K562 (cell line): ENCODE measurements at regions not wholly inside any gene's neighbourhood (a gene's known extent, or its start where the extent isn't known, plus 50 kb on each side); places are given as distances from the start of the nearest gene placed in this dataset.

Source experiments
- ATAC-seq: fragments of 200-7000 bp; cut with Tn5 transposase; 3 replicates; pipeline ENCODE4 v1.9.1; 2020; ENCODE audit warnings: moderate library complexity
- BruUV-seq: library from RNA; stranded (reverse); fragments of 400-500 nt; replicated peaks from 2 replicates; lab custom pipeline; 2021; lab: Mats Ljungman, UMichigan
- CTCF ChIA-PET: fragments of 300-600 bp; formaldehyde crosslinking; extraction: SDS; loops from one replicate; lab custom pipeline; 2021; ENCODE audit warnings: low intra/inter-chr PET ratio; lab: Yijun Ruan, JAX
- POLR2A ChIA-PET: fragments of 300-600, 350-650 bp; sonication (Branson Sonifier 250); formaldehyde crosslinking; extraction: SDS; loops from one replicate; lab custom pipeline; 2021; ENCODE audit warnings: antibody characterized with exemption, inconsistent platforms; lab: Yijun Ruan, JAX
- DNase-seq, 4 experiments: peaks; one replicate each; pipeline versions ENCODE4 v3.0.0 to v3.0.0-alpha.2; 2011 to 2018; ENCODE audit warnings: low spot score in 3 of 4, mixed read lengths in 3 of 4; ENCODE audit errors: extremely low read depth in 1 of 4
- FAIRE-seq: peaks from 2 replicates; lab custom pipeline; 2011; peaks lifted over from hg19 to GRCh38; lab: Jason Lieb, UNC
- H2AFZ ChIP-seq: 2 replicates; pipeline ENCODE4 v1.6.0; 2011; ENCODE audit warnings: low read depth, low read length, control low read depth, inconsistent platforms
- H3K27ac ChIP-seq: fragments of 200-600 bp; 3 replicates; pipeline ENCODE4 v1.8.0; 2011; ENCODE audit warnings: low read depth, mild to moderate bottlenecking, control low read depth, inconsistent platforms, low read length, moderate library complexity, mixed read lengths; ENCODE audit errors: extremely low read depth
- H3K27me3 ChIP-seq, 2 experiments: fragments of 300-600 bp in 1 of 2; 2 replicates in 1 of 2; 3 replicates in 1 of 2; pipeline versions ENCODE4 v1.6.0 to v1.8.0; 2011; ENCODE audit warnings: inconsistent platforms in 2 of 2, low read length in 2 of 2, mild to moderate bottlenecking in 1 of 2, mixed read lengths in 1 of 2, moderate library complexity in 1 of 2; ENCODE audit not compliant: control insufficient read depth in 2 of 2, insufficient read depth in 2 of 2
- H3K36me3 ChIP-seq: fragments of 300-600 bp; 3 replicates; pipeline ENCODE4 v1.8.0; 2011; ENCODE audit warnings: mild to moderate bottlenecking, low read length, inconsistent platforms; ENCODE audit not compliant: control insufficient read depth, insufficient read depth
- H3K4me1 ChIP-seq, 2 experiments: fragments of 200-600 bp in 1 of 2; replicated peaks in 1 of 2; 2 replicates in 1 of 2; 3 replicates in 1 of 2; pipeline versions ENCODE4 v1.5.1 to v1.8.0; 2011; ENCODE audit warnings: inconsistent platforms in 2 of 2, low read length in 2 of 2, mild to moderate bottlenecking in 1 of 2, mixed read lengths in 1 of 2, moderate library complexity in 1 of 2; ENCODE audit not compliant: control insufficient read depth in 2 of 2, insufficient read depth in 2 of 2
- H3K4me2 ChIP-seq: 2 replicates; pipeline ENCODE4 v1.6.1; 2011; ENCODE audit warnings: low read length, control low read depth, inconsistent platforms, mixed read lengths; ENCODE audit not compliant: insufficient read depth
- H3K4me3 ChIP-seq: fragments of 200-600 bp; sonication (generic), shearing (Covaris generic); 2 replicates; pipeline ENCODE4 v1.5.1; 2016; ENCODE audit warnings: control low read depth, inconsistent platforms
- H3K79me2 ChIP-seq: fragments of 200-600 bp; 3 replicates; pipeline ENCODE4 v1.8.0; 2011; ENCODE audit warnings: low read length, inconsistent platforms; ENCODE audit not compliant: control insufficient read depth, insufficient read depth
- H3K9ac ChIP-seq, 2 experiments: 2 replicates each; pipeline versions ENCODE4 v1.6.0 to v1.6.1; 2011; ENCODE audit warnings: low read depth in 2 of 2, low read length in 2 of 2, control low read depth in 1 of 2, inconsistent platforms in 1 of 2, mild to moderate bottlenecking in 1 of 2, mixed read lengths in 1 of 2; ENCODE audit not compliant: insufficient read depth in 1 of 2
- H3K9me1 ChIP-seq: one replicate; pipeline ENCODE4 v1.6.0; 2011; ENCODE audit warnings: inconsistent platforms, mild to moderate bottlenecking, low read length, moderate library complexity; ENCODE audit not compliant: control insufficient read depth, insufficient read depth
- H3K9me3 ChIP-seq: replicated peaks from 2 replicates; pipeline ENCODE4 v1.5.1; 2011; ENCODE audit warnings: low read depth, low read length, inconsistent platforms; ENCODE audit not compliant: control insufficient read depth, insufficient read depth
- H4K20me1 ChIP-seq: replicated peaks from 2 replicates; pipeline ENCODE4 v1.6.1; 2011; ENCODE audit warnings: low read length, inconsistent platforms, mixed read lengths; ENCODE audit not compliant: control insufficient read depth, insufficient read depth
- ARNT ChIP-seq, 2 experiments: fragments of 450-650 bp; IDR thresholded peaks; 2 replicates each; pipeline ENCODE4 v1.6.1; 2016; ENCODE audit warnings: mild to moderate bottlenecking in 1 of 2
- CEBPG ChIP-seq, 3 experiments: fragments of 200-800 bp in 1 of 3; sonication (Bioruptor generic) in 1 of 3; sonication (generic) in 1 of 3; formaldehyde crosslinking in 1 of 3; IDR thresholded peaks in 2 of 3; conservative IDR thresholded peaks in 1 of 3; 2 replicates each; pipeline versions ENCODE4 v1.6.1 to v1.8.0; 2016 to 2022; ENCODE audit warnings: missing compliant biosample characterization in 2 of 3, missing genetic modification characterization in 2 of 3, mild to moderate bottlenecking in 1 of 3, missing genetic modification reagents in 1 of 3
- GATA2 ChIP-seq: sonication (generic); formaldehyde crosslinking; IDR thresholded peaks from 2 replicates; pipeline ENCODE4 v1.4.0; 2020; ENCODE audit warnings: mild to moderate bottlenecking, missing genetic modification reagents
- MBD2 ChIP-seq: sonication (generic); IDR thresholded peaks from 2 replicates; pipeline ENCODE4 v1.6.1; 2016; ENCODE audit warnings: low read depth, borderline replicate concordance
- NFIX ChIP-seq: fragments of 250-450 bp; sonication (Bioruptor Pico); IDR thresholded peaks from 2 replicates; pipeline ENCODE4 v1.4.0; 2020; ENCODE audit warnings: low read depth, mild to moderate bottlenecking, moderate library complexity
- NFYB ChIP-seq: IDR thresholded peaks from 2 replicates; pipeline ENCODE4 v1.6.1; 2011; ENCODE audit warnings: mild to moderate bottlenecking, moderate library complexity; ENCODE audit not compliant: insufficient read length; ENCODE audit errors: extremely low read depth
- SAFB ChIP-seq: fragments of 200-400 bp; formaldehyde crosslinking; IDR thresholded peaks from 2 replicates; pipeline ENCODE4 v1.6.1; 2017; ENCODE audit warnings: low read depth, low read length, borderline replicate concordance
- TFAM ChIP-seq: fragments of 250-450 bp; sonication (Bioruptor Pico); conservative IDR thresholded peaks from 2 replicates; pipeline ENCODE4 v1.5.0; 2021; ENCODE audit warnings: mild to moderate bottlenecking, moderate library complexity
- YBX1 ChIP-seq: fragments of 450-650 bp; IDR thresholded peaks from 2 replicates; pipeline ENCODE4 v1.7.1; 2016; ENCODE audit warnings: mild to moderate bottlenecking
- ZNF197 ChIP-seq: fragments of 200-800 bp; sonication (Bioruptor generic); IDR thresholded peaks from 2 replicates; pipeline ENCODE4 v1.6.1; 2016; ENCODE audit warnings: low read depth, missing genetic modification characterization, missing compliant biosample characterization
- ZNF239 ChIP-seq: fragments of 250-450 bp; sonication (Bioruptor Pico); IDR thresholded peaks from 2 replicates; pipeline ENCODE4 v1.4.0; 2020; ENCODE audit warnings: mild to moderate bottlenecking
- ZNF699 ChIP-seq: fragments of 250-450 bp; sonication (Bioruptor Pico); IDR thresholded peaks from 2 replicates; pipeline ENCODE4 v1.8.0; 2021; ENCODE audit warnings: mild to moderate bottlenecking, moderate library complexity; ENCODE audit not compliant: insufficient replicate concordance
- WGBS: fragments of 100-300 bp; shearing (Covaris generic); methylation state at CpG from one replicate; pipeline ENCODE4 v1.1.6; 2016; ENCODE audit warnings: low coverage, mixed read lengths; ENCODE audit not compliant: insufficient coverage; ENCODE audit errors: missing lambda C conversion rate; 5-methylcytosine and 5-hydroxymethylcytosine counted together
- in situ Hi-C: fragments of 300-500 bp; cut with MboI; formaldehyde crosslinking; loops from 4 replicates; pipeline ENCODE4 v1.15.0; 2018; ENCODE audit warnings: inconsistent platforms, mixed read lengths
- intact Hi-C: fragments of 100-400 bp; cut with micrococcal nuclease; formaldehyde crosslinking; loops from 2 replicates; pipeline ENCODE4 v1.14.2; 2022

GRCh38 chr17:72049914-72050313 is 70.9 kb upstream of the SOX9 start:
- ATAC-seq (no peak), FAIRE-seq (no peak), DNase-seq (no peak)
- intact Hi-C loops = no loop called here
- TF ChIP-seq YBX1 = no peak
- TF ChIP-seq CEBPG (CRISPR knock-in tag; IDR thresholded peaks at IDR 0.05) = no peak
- peak in 1 of 2 experiments; percentile 22; a peak in 1 of 4 replicates for TF ChIP-seq CEBPG (tag; conservative IDR thresholded peaks at IDR 0.05 in 1 of 2, IDR thresholded peaks at IDR 0.05 in 1 of 2)
- in situ Hi-C loops = no loop called here
- H3K79me2 ChIP-seq = no peaks in the 10 kb centered on the region
- H4K20me1 ChIP-seq = no peaks in the 10 kb centered on the region
- H2AFZ ChIP-seq = no peak overlapping the region
- no peaks in the 10 kb centered on the region for H3K9me1 ChIP-seq
- H3K27me3 ChIP-seq = no peaks in the 10 kb centered on the region
- ChIA-PET CTCF (no interaction called here), POLR2A (no interaction called here)
- no peak overlapping the region for H3K4me3 ChIP-seq
- no peaks in the 10 kb centered on the region for H3K4me1 ChIP-seq
- no peaks in the 10 kb centered on the region for H3K9me3 ChIP-seq
- H3K27ac ChIP-seq = no peak overlapping the region
- no peak overlapping the region for H3K9ac ChIP-seq
- 0% methylated on average over 2 of the region's 2 CpGs for WGBS
- BruUV-seq = no TSS peak
- H3K4me2 ChIP-seq = no peak overlapping the region
- H3K36me3 ChIP-seq = no peaks in the 10 kb centered on the region

GRCh38 chr17:72053036-72053435 is 67.8 kb upstream of the SOX9 start:
- no peaks in the 10 kb centered on the region for H3K79me2 ChIP-seq
- CTCF ChIA-PET = no interaction called here
- DNase-seq (no peak), FAIRE-seq (no peak)
- H3K4me1 ChIP-seq = no peaks in the 10 kb centered on the region
- H3K9me1 ChIP-seq = no peaks in the 10 kb centered on the region
- TF ChIP-seq ZNF239 (CRISPR knock-in tag) = no peak
- no peak for TF ChIP-seq ARNT (IDR thresholded peaks at IDR 0.05)
- TF ChIP-seq TFAM (CRISPR knock-in tag) = no peak
- no peak for TF ChIP-seq ZNF699 (CRISPR knock-in tag)
- TF ChIP-seq SAFB = no peak
- no peak for TF ChIP-seq NFYB
- TF ChIP-seq NFIX (CRISPR knock-in tag) = no peak
- no peak for TF ChIP-seq MBD2
- TF ChIP-seq ZNF197 (CRISPR knock-in tag) = no peak
- TF ChIP-seq GATA2 (CRISPR knock-in tag) = no peak
- TF ChIP-seq, all 486 proteins: peak for 0
- Histone ChIP-seq H3K4me2 (no peak overlapping the region), H3K27ac (no peak overlapping the region), H3K27me3 (no peaks in the 10 kb centered on the region), H2AFZ (no peak overlapping the region), H3K4me3 (no peak overlapping the region), H3K9me3 (no peaks in the 10 kb centered on the region), H4K20me1 (no peaks in the 10 kb centered on the region), H3K9ac (no peak overlapping the region), H3K36me3 (no peaks in the 10 kb centered on the region)
- BruUV-seq = no TSS peak
- in situ Hi-C loops (no loop called here), intact Hi-C loops (no loop called here)
- whole genome bisulfite sequencing = 0% methylated on average over 11 of the region's 11 CpGs
- POLR2A ChIA-PET = no interaction called here
- no peak for ATAC-seq
